CD4-positive, alpha-beta T cell (primary cell): ENCODE measurements at regions not wholly inside any gene's neighbourhood (a gene's known extent, or its start where the extent isn't known, plus 50 kb on each side); places are given as distances from the start of the nearest gene placed in this dataset.
"Not testable (repeated sequence)": the region's sequence is repeated elsewhere in the genome, so short reads cannot be mapped to it uniquely, and the experiment has no call there.

Source experiments
- ATAC-seq: fragments of 200-7000 bp; cut with Tn5 transposase; one replicate; pipeline ENCODE4 v1.10.0; 2022; ENCODE audit warnings: mild to moderate bottlenecking; ENCODE audit not compliant: poor library complexity
- CTCF ChIA-PET: fragments of 350-600 bp; sonication (Branson Sonifier 250); formaldehyde crosslinking; loops from one replicate; lab custom pipeline; 2021; ENCODE audit warnings: antibody characterized with exemption, inconsistent platforms; lab: Charles Lee
- POLR2A ChIA-PET: fragments of 350-600 bp; sonication (Branson Sonifier 250); formaldehyde crosslinking; loops from one replicate; lab custom pipeline; 2021; ENCODE audit warnings: antibody characterized with exemption, inconsistent platforms; lab: Charles Lee
- DNase-seq, 14 experiments: peaks; one replicate each; pipeline ENCODE4 v3.0.0-alpha.2; 2013 to 2020; ENCODE audit warnings: mixed read lengths in 2 of 14
- H3K27ac ChIP-seq, 2 donors: one replicate each; pipeline versions ENCODE4 v1.5.1 to v1.7.0; 2013; ENCODE audit warnings: low read length in 2 of 2, low read depth in 1 of 2, mild to moderate bottlenecking in 1 of 2
- H3K27me3 ChIP-seq, 2 experiments: 1 replicate in 1 of 2; 2 replicates in 1 of 2; pipeline versions ENCODE4 v1.6.1 to v1.7.0; 2013; ENCODE audit warnings: low read length in 2 of 2, control low read depth in 1 of 2, mild to moderate bottlenecking in 1 of 2, moderate library complexity in 1 of 2; ENCODE audit not compliant: insufficient read depth in 2 of 2, control insufficient read depth in 1 of 2
- H3K36me3 ChIP-seq: one replicate; pipeline ENCODE4 v1.6.1; 2013; ENCODE audit warnings: low read length, control low read depth; ENCODE audit not compliant: insufficient read depth
- H3K4me1 ChIP-seq: one replicate; pipeline ENCODE4 v1.6.1; 2013; ENCODE audit warnings: low read length, control low read depth; ENCODE audit not compliant: insufficient read depth
- H3K4me3 ChIP-seq: one replicate; pipeline ENCODE4 v1.5.1; 2013; ENCODE audit warnings: mild to moderate bottlenecking, low read length, moderate library complexity
- H3K9me3 ChIP-seq, 2 experiments: 1 replicate in 1 of 2; 2 replicates in 1 of 2; pipeline versions ENCODE4 v1.6.1 to v1.7.0; 2013; ENCODE audit warnings: low read length in 2 of 2, mild to moderate bottlenecking in 2 of 2, control low read depth in 1 of 2, moderate library complexity in 1 of 2; ENCODE audit not compliant: control insufficient read depth in 1 of 2, insufficient read depth in 1 of 2
- H3K27ac Mint-ChIP-seq: one replicate; pipeline ENCODE4 v1.8.0; 2020; ENCODE audit warnings: mixed read lengths
- H3K27me3 Mint-ChIP-seq: one replicate; pipeline ENCODE4 v1.8.0; 2021; ENCODE audit warnings: mixed read lengths
- H3K36me3 Mint-ChIP-seq: one replicate; pipeline ENCODE4 v1.8.0; 2021; ENCODE audit warnings: low read depth, mixed read lengths
- H3K4me1 Mint-ChIP-seq: one replicate; pipeline ENCODE4 v1.8.0; 2021; ENCODE audit warnings: low read depth, mixed read lengths
- H3K4me3 Mint-ChIP-seq: one replicate; pipeline ENCODE4 v1.8.0; 2020; ENCODE audit warnings: mild to moderate bottlenecking, mixed read lengths
- H3K9me3 Mint-ChIP-seq: one replicate; pipeline ENCODE4 v1.8.0; 2020; ENCODE audit warnings: mixed read lengths
- CTCF ChIP-seq: fragments of 200-600 bp; IDR thresholded peaks from one replicate; pipeline ENCODE4 v1.8.0; 2022; ENCODE audit warnings: antibody characterized with exemption, mild to moderate bottlenecking
- intact Hi-C, 2 experiments: fragments of 100-400 bp; cut with DNase I in 1 of 2; cut with micrococcal nuclease in 1 of 2; formaldehyde crosslinking; loops; one replicate each; pipeline versions ENCODE4 v1.15.1 to v1.9.0; 2023 to 2025; cut with DNase I, micrococcal nuclease

GRCh38 chr6:87753131-87753685, 51.2 kb upstream of the AKIRIN2 start:
- H3K27ac ChIP-seq, result no peak overlapping the region
- Mint-ChIP-seq H3K4me3 (no peak overlapping the region), H3K27ac (no peak overlapping the region), H3K9me3 (no peaks in the 10 kb centered on the region), H3K36me3 (no peaks in the 10 kb centered on the region), H3K4me1 (peaks cover 5% of the 10 kb centered on the region), H3K27me3 (no peaks in the 10 kb centered on the region)
- H3K9me3 ChIP-seq, result no peaks in the 10 kb centered on the region
- CTCF ChIA-PET, result interaction anchor here (0.6 kb wide), 1 partner anchor 174 kb away, joined by 3 read pairs; no protein-coding TSS in a partner anchor
- no peaks in the 10 kb centered on the region for H3K36me3 ChIP-seq
- intact Hi-C loops, result no loop called here
- ATAC-seq (no peak), DNase-seq (no peak)
- H3K4me1 ChIP-seq, result peaks cover 6% of the 10 kb centered on the region
- no peaks in the 10 kb centered on the region for H3K27me3 ChIP-seq
- no peak for TF ChIP-seq CTCF
- POLR2A ChIA-PET, result no interaction called here
- no peak overlapping the region for H3K4me3 ChIP-seq

GRCh38 chr6:87752503-87752902, 50.5 kb upstream of the AKIRIN2 start:
- CTCF ChIA-PET, DNase-seq, H3K4me3 ChIP-seq, H3K27me3 ChIP-seq, intact Hi-C loops, H3K9me3 ChIP-seq, H3K36me3 Mint-ChIP-seq, H3K27ac ChIP-seq, ATAC-seq, H3K27me3 Mint-ChIP-seq, H3K4me3 Mint-ChIP-seq, H3K4me1 ChIP-seq, POLR2A ChIA-PET, H3K36me3 ChIP-seq, H3K9me3 Mint-ChIP-seq, H3K27ac Mint-ChIP-seq, H3K4me1 Mint-ChIP-seq: not testable (repeated sequence)
